ENCODE measurements at regions not wholly inside any gene's neighbourhood (a gene's known extent, or its start where the extent isn't known, plus 50 kb on each side); places are given as distances from the start of the nearest gene placed in this dataset.
"Not testable (repeated sequence)": the region's sequence is repeated elsewhere in the genome, so short reads cannot be mapped to it uniquely, and the experiment has no call there.

DNA sequence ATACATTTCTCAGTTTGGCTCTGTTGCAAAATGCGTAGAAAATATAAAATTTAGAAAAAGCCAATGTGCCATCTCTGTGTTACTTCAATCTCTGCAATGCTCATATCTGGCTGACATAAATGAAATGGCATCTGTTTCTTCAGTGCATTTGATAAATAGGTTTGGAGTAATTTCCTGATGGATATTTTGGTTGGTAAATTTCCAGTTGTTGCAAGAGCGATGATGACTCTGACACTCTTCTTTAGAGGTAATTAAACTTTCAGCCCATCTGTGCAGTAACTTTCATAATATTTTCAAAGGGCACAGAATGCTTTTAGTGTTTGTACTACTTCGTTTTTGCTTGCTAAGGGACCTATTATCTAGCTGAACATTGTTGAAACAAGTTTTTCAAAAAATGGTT lies 1286.4 kb downstream of the PCDH9 start:
- DNase-seq, result no peak

DNA sequence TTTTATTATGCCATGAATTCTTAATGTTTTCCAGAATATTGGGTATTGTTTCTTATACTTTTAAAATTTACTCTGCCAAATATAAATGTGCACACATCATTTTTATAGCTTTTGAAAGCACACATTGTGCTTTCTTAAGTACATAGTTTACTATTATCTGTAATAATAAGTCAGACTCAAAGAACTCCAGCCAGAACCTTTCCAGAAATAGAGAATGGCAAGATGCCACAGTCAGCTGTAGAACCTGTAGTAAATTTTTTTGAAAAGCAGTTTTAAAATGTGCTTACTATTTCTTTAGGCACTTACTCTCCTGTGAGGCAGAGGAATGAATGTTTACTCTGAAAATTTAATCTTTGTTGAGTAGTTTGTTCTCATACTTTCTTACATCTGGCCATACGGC lies 1287.1 kb downstream of the PCDH9 start:
- DNase-seq, result peak; percentile 35

DNA sequence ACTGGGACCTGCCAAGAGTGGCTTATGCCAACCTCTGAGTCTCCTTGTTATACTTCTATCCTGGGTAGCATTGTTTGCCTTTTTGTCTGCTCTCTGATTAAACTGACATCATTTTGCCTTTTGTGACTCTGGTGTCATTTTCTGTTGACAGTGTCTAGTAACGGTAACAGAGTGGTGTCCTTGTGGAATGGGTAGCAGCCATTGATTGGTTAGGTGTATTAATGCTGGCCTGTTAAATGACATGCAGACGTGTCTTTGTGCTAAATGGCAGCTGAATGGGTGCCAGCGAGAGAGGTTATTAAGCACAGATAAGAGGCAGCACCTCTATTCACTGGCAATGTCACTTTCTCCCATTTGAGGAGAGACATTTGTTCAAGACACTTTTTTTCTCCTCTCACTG lies 1289.4 kb downstream of the PCDH9 start:
- DNase-seq, result no peak

DNA sequence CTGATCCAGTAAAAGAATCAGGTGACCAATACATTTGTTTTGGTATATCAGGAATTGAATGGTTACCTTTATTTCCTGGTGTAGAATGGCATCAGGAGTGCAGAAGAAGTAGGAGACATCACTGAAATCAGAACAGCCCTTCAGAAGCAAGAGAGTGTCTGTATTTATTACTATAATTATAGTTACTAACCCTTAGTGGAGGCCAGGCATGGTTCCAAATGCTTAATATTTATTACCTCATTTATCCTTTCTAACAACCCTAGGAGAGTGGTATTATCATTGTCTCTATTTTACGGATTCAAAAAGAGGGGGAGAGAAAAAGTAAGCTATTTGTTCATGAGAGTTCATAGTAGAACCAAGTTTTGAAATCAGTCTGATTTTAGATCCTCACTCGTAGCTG lies 1292.9 kb downstream of the PCDH9 start:
- DNase-seq, result no peak

DNA sequence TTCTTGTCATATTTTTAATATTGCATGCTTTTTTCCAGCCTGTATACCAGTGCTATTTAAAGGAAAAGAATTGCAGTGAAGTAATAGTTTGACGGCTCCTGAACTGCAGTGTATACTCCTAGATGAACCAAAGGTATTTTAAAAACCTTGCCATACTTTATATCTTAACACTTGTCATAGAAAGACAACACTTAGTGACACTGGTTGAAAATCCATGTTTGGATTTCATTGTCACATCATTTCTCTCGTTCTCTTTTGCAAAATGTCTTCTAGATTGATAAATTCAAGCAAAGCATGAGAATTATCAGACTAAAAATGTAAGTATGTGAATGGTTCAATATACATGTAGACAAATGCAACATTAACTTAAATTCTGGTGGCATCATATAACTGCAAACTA lies 1293.9 kb downstream of the PCDH9 start:
- DNase-seq, result no peak

DNA sequence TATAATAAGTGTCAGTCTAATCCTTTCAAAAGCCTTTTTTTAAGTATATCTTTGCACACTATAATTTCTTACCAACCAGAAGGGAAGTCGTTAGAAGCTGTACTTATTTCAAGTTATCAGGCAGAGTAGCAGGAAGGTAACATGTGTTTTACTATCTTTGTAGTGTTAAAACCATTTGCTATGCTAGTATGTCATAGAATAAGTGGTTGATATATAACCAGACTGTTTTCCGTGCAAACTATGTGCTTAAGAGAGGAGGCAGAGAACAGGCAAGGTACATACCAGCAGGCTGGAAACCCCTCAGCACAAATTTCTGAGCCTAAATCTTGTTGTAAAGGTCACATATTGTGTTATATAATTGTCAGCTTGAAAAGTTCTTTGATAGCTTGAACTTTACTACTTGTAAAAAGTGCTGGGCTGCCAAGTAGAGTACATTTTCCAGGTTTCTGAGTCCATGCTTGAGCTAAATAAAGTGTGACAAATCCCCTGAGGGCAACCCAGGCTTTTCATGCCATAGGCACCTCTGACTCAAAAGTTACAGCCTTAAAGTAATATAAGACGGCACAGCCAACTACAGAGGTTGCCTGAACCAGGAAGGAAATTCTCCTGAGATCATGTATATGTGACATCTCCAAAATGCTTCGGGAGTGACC lies 1297.4 kb downstream of the PCDH9 start:
- DNase-seq, result no peak

DNA sequence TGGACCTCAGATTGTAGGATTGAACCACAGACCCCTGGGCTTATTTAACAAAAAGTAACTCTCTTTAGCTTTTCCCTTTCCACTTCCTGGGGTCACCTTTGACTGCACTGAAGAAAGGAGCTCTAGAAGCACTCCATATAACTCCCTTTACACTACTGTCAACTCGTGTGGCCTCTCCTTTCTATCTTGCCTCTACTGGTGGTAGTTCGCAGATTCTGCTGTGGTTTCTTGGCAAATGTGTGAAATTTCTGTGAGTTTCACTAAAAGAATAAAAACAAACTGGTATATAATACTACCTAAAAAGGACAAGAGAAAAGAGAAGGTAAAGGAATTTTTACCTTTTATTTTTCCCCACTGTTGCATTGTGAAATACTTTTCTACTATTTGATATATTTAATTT lies 1298.1 kb downstream of the PCDH9 start:
- DNase-seq, result no peak

DNA sequence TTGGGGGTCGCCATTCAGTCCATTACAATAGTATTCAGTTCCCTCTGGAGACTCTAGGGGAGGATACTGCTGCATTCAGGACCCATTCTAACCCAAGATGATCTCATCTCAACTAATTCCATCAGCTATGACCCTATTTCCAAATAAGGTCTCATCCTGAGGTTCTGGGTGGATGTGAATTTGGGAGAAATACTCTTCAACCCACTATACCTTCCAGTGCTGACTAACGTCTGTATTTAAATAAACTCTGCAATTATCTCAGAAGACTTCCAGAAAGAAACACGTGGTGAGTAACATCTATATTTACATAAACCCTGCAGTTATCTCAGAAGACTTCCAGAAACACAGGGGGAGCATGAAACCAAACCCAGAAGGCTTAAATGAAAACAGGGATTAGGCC lies 1300.7 kb downstream of the PCDH9 start:
- no peak for DNase-seq

DNA sequence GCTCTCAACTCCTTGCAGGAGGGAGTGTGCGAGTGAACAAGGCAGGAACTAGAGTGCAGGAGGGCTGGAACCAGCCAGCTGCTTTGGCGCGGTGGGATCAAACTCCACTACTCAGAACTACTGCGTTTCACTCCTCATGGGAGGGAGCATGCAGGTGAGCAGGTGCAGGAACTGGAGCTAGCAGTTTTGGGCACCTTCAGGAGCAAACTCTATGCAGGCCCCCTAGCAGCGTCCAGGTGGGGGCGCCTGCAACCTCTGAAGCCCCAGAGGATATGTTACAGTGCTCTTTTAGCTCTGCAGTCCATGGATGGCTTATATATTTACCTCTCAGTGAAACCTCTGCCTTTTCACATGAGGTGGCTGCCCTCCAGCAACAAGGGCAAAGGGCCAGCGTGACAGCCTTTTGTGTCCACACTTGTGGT lies 1303.4 kb downstream of the PCDH9 start:
- DNase-seq, result no peak

DNA sequence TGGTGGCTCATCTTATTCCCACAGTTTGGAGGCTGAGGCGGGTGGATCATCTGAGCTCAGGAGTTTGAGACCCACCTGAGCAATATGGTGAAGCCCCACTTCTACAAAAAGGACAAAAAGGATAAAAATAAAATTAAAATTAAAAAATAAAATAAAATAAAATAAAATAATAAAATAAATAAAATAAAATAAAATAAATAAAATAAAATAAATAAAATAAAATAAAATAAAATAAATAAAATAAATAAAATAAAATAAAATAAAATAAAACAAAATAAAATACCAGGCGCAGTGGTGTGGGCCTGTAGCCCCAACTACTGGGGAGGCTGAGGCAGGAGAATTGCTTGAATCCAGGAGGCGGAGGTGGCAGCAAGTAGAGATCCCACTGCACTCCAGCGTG lies 1307.3 kb downstream of the PCDH9 start:
- not testable (repeated sequence) for DNase-seq

DNA sequence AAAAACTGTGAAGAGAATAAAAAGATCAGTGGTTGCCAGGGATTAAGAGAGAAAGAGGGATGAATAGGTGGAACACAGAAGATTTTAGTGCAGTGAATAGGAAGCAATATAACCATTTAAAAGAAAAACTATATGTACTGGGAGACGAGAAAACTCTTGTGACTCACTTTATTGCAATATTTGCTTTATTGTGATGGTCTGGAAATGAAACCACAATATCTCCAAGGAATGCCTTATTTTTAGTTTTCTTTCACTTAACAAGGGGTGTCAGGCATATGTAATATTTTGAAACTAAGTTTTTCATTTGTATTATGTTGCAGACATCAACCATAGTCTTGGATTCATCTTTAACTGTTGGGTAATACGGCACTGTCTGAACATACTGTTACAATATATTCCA lies 1308.2 kb downstream of the PCDH9 start:
- no peak for DNase-seq

DNA sequence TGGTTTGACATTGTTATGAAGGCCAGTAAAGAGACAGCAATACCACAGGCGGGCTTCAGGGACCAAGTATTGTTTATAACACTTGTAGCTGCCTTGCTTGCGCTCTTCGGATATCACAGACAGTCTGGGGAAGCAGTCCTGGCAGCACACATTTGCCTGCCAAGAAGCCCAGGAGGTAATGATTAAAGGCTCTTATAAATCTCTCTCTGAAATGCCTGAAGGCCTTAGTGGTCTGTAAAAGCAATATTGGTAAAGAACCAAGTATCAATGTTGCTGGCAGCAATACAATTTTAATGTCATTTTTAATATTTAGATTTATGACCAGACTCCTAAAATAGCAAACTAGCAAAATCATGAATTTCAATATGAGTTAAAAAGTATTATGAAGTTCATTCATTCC lies 1312.4 kb downstream of the PCDH9 start:
- no peak for DNase-seq

DNA sequence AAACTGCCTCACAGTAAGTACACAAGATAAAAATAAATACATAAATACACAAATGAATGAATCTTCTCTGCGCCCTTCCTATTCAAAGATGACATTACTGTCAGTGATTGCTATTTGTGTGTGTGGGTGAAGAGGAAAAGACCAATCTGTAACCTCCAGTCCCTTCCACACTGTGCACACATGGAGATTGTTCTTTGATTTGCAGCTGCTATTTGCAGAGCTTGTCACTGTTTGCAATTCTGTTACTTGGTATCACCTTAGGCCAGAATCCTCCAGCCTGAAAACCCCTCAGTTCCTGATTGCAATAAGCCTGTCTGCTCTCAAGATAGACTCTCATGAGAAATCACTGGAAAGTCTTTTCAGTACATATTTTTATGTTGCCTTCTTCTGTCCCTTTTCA lies 1314.9 kb downstream of the PCDH9 start:
- no peak for DNase-seq

DNA sequence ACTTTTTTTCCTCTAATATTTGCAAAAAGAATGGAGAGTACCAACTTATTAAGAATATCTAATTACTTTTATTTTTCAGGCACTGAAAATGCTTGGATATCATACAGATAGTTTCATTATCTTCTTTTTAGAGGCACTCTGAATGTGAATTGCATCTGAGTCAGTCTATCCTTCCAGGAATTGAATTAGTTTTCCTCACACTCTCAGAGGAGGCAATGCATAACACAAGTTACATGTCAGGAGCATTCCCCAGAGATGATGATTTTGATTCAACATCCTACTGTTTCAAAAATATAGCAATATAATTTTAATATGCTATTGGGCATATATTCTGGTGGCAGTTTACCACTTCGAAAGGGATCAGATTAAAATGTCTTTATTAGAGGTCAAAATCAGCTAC lies 1315.4 kb downstream of the PCDH9 start:
- DNase-seq, result no peak

DNA sequence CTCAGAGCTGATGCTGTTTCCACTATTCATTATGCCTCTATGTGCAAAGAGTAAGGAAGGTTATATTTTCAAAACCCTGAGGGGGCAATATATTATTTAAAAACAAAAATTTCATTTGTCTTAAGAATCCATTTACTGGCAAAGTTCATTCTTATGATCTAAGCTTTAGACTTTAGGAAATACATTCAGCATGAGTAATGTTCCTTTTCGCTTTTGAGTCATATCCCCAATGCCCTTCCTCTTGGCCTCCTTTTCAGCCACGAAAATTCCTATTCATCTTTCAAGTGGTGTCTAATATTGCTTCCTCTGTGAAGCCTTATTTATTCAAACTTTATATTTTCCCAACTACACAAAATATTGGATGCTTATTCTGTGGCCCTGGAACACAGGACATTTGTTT lies 1317.0 kb downstream of the PCDH9 start:
- peak; percentile 77 for DNase-seq

DNA sequence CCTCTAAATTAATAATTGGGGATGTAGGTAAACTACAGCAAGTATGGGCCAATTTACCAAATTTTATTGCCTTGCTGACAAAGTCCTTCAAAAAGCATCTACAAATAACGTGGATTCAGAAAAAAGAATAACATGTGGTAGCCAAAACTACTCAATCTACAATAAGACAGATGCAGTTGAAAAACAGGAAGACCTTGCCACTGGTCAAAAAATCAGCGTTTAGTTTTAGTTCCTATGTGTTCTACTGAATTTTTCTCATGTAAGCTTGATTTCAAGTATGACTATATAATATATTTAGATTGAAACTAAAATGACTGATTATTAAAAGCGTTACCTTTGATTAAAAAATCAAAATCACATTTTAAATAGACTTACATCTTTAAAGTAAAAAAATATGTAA lies 1317.6 kb downstream of the PCDH9 start:
- no peak for DNase-seq

DNA sequence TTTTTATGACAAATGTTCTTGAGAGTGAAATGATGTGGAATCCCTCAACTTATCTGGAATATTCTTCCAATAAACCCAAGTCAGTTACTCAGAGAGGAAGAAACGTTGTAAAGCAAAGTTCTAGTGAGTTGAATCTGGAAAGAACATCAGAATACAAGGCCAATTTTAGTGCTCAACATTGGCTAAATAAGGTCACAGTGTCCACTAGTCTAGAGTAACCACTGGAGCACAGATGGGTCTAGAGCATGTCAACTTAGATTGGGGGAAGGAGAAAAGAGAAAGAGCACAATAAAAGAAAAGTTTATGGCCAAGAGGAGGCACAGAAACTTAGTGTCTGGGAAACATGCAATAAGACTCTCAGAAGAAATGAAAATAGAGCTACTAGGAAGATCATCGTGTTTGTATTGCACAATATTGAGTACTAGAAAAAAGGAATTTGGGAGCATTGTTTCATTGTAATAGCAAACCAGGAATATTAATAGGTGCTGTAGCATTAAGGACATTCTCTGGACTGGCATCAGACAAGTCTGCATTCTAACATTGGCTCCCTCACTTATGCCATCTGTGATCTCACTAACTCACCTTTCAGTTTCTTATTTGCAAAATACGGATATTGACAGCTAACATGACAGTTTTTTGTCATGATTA lies 1318.5 kb downstream of the PCDH9 start:
- no peak for DNase-seq

DNA sequence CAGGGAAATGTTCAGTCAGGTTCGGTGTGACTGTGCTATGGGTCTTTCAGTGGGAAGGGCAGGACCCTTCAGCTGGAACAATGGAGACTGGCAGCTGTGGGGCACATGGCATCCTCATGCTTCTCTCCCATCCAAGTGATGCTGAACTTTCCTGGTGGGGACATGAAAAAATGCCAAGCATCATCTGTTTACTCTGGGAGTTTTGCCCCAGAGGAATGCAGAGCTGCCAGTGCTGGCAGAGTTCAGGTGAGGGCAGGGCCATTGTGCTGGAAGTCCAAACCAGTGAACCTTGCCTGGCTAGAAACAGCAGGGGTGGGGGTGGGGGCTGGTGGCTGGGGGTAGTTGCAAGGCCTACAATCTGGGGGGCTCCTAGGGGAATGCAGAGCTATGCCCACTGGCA lies 1320.6 kb downstream of the PCDH9 start:
- no peak for DNase-seq

DNA sequence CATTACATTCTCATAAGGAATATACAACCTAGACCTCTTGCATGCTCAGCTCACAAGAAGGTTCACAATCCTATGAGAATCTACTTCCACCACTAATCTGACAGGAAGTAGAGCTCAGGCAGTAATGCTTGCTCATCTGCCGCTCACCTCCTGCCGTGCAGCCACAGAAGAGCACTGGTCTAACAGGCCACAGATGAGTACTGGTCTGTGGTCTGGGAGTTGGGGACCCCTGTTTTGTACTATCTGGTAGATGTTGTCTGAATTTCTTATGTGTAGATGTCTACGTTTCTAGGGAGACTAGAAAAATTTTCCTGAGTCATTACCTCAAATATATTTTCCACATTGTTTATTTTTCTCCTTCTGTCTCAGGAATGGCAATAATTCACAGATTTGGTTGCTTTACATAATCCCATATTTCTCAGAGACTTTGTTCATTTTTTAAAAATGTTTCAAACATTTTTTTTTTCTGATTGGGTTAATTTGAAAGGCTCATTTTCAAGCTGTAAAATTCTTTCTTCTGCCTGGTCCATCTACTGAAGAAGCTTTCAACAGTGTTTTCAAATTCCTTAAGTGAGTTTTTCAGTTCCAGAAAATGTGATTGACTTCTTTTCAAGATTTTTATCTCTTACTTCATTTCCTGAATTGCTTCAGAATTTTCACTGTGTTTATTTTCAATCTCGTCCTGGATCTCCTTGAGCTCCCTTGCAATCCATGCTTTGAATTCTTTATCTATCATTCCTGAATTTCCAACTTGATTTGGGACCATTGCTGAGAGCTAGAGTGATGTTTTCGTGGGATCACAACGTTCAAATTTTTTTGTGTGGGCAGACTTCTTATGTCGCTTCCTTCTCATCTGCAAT lies 1322.2 kb downstream of the PCDH9 start:
- no peak for DNase-seq

DNA sequence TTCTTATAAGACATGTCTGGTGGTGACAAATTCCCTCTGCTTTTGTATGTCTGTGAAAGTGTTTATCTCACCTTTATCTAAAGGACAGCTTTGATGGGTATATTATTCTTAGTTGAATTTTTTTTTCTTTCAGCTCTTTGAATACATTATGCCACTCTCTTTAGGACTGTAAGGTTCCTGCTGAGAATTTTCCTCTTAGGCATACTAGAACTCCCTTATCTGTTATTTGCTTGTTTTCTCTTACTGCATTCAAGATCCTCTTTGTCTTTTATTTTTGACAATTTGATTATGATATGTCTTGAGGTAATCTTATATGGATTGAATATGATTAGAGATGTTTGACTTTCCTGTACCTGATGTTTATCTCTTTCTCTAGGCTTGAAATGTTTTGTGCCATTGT lies 1328.4 kb downstream of the PCDH9 start:
- DNase-seq, result no peak

DNA sequence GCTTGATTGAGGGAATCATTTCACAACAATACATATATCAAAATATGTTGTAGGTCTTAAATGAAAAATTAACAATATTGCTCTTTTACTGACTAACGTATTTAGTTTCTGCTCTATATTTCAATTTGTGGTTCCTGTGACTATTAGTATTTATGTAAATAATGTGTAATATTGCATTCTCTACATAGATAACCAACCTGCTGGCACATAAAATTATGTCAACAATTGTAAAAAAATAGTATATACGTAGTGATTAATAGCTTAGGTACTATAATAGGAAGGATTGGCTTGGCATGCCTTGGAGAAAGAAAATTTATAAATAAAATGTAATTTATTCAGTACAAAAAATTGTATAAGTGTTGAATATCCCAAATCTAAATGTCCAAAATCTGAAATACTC lies 1336.1 kb downstream of the PCDH9 start:
- DNase-seq, result no peak

DNA sequence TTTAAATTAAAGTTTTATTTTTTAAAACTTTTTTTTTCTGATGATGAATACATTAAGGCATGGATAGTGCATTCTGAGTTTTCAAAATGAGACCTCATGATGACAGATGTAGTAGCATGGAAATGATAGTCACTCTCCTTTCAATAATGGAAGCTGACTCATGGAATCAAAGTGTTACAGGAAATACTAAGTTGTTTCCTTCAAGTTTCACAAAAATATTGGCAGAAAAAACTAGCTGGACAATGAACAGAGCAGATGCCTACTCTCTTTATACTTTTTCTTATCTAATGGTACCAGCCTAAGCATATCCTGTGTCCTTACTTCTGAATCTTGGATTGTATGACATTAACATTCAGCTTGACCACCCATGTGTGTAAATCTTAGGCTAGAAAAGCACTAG lies 1337.3 kb downstream of the PCDH9 start:
- DNase-seq, result no peak

DNA sequence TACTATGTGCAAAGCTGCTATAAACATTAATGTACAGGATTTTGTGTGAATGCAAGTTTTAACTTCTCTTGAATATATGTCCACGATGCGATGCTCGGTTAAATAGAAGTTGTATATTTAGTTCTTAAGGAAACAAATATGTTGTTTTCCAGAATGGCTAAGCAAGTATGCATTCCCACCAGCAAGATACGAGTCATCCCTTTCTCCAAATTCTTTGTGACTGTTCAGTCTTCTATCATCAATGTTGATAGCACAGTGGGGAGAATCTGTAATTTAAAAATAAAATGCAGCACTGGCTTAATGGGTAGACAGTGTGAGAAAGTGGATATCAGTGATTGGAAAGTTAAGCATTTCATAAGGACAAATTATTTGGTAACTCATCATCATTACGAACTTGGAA lies 1340.8 kb downstream of the PCDH9 start:
- DNase-seq, result no peak
